Astrocyte of the cerebellum (primary cell): ENCODE measurements at regions not wholly inside any gene's neighbourhood (a gene's known extent, or its start where the extent isn't known, plus 50 kb on each side); places are given as distances from the start of the nearest gene placed in this dataset.
A peak's percentile ranks its signal among the peaks of the same experiment; 100 is the strongest.
"Not testable (repeated sequence)": the region's sequence is repeated elsewhere in the genome, so short reads cannot be mapped to it uniquely, and the experiment has no call there.

Experiments
- DNase-seq: peaks from one replicate; pipeline ENCODE4 v3.0.0-alpha.2; 2011; ENCODE audit warnings: low read depth
- H3K4me3 ChIP-seq: 2 replicates; pipeline ENCODE4 v1.5.1; 2011; ENCODE audit warnings: mild to moderate bottlenecking, low read depth, low read length, moderate library complexity
- in situ Hi-C: cut with HindIII; loops from 2 replicates; pipeline ENCODE4 v1.10.0; 2017; ENCODE audit warnings: low sequenced_read_pairs

DNA sequence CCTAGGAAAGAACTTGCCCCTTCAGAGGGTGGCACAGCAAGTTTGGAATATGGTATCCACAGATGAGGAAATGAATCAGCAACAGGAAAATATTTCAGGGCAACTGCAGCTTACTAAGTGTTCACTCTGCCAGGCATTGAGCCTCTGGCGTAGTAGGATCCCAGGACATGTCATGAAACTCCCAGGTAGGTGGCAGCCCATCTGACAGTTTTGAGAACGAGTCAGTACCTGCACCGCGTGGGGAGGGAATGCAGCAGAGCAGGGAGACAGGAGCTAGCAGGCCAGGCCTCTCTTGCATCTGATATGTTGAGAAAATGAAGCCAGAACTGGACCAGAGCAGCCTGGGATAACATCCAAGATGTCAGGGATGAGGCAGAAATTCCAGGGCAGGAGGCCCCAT, 208.6 kb downstream of the BCL2L11 start:
- H3K4me3 ChIP-seq, DNase-seq, in situ Hi-C loops: not testable (repeated sequence)

DNA sequence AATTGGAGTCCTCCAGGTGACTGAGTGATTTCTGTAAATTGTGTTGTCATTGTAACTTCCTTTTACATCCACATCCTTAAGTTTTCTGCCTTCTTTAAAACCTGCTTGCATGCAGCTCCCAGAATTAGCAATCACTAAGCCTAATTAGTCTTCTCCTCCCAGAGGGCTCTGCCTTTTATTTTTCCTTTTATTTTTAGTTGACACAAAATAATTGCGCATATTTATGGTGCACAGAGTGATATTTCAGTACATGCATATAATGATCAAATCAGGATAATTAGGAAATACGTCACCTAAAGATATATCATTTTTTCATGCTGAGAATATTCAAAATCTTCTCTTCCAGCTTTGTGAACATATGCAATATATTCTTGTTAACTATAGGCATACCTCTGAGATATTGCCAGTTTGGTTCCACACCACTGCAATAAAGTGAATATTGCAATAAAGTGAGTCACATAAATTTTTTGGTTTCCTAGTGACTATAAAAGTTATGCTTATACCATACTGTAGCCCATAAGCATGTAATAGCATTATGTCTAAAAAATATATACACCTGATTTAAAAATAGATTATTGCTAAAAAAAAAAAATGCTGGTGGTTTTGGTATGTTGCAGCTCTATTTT, 210.5 kb downstream of the BCL2L11 start:
- in situ Hi-C loops, H3K4me3 ChIP-seq, DNase-seq: not testable (repeated sequence)

DNA sequence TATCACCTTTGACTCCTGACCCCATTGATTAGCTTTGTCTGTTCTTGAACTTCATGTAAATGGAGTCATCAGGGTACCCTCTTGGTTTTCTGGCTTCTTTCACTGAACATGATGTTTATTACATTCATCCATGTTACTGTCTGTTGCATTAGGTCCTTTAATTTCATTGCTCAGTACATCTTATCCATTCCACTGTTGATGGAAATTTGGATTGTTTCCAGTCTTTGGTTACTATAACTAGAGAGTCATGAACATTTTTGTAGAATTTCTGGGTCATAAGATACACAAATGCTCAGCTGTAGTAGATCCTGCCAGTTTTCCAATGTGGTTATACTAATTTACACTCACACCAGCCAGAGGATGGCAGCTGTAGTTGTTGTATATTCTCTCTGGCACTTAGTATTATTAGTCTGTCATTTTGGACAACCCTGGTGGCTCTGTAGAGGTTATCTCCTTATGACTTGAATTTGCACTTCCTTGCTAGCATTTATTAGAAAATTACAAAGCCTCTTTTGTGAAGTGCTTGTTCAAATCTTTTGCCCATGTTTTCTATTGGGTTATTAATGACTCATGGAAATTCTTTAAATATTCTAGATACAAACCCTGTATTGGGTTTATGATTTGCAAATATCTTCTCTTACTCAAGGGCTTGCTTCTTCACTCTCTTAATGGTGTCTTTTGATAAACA, 214.7 kb downstream of the BCL2L11 start:
- DNase-seq, H3K4me3 ChIP-seq, in situ Hi-C loops: not testable (repeated sequence)

DNA sequence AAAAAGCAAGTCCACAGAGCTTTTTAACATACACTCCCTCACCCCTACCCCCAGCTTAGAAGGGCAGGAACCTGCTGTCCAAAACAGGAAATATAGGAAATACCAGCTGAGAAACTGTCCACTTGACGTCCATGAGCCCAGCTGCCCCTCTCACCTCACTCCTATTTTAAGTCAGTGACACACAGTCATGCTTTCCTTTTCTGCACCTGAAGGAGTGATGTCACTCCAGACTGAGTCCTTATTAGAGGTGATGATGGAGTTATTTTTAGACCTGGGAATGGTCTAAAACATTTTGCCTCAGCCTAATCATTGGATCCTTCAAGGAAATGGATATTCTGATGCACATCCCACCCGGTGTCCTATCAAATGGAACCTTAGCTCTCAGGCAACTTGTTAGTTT, 217.8 kb downstream of the BCL2L11 start:
- DNase-seq, H3K4me3 ChIP-seq, in situ Hi-C loops: not testable (repeated sequence)

DNA sequence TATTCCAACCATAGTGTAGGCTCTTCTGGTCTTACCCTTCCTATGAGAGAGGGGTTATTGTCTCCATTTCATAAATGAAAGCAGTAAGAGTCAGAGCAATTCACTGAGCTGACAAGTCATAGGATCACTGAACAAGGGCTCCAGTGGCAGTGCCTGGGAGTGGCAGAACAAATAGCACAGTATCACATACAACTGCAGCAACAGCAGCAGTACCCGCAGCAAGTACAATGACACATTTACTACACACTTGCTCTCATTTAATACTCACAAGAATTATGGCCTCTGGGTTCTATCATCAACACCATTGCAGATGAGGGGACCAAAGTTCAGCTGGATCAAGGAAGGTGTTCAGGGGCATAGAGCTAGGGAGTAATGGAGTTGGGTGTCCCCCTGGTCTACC, 218.8 kb downstream of the BCL2L11 start:
- H3K4me3 ChIP-seq, DNase-seq, in situ Hi-C loops: not testable (repeated sequence)

DNA sequence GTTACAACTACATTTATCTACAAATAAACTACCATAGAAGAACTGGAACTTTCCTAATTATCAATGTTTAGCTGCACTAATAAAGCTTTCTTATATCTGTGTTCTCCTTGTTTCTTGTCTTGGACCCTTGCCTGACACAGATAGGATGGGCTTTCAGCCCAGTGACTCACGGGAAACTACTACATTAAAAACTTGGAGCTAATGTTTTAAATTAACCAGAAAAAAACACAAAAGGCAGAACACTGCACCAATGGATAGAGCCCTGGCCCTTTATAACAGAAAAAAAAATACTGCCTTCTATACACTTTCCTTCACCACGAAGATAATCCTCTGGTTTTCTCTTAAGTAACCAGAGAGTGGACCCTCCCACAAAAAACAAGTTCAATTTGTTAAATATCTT, 223.9 kb downstream of the BCL2L11 start:
- in situ Hi-C loops, H3K4me3 ChIP-seq, DNase-seq: not testable (repeated sequence)

DNA sequence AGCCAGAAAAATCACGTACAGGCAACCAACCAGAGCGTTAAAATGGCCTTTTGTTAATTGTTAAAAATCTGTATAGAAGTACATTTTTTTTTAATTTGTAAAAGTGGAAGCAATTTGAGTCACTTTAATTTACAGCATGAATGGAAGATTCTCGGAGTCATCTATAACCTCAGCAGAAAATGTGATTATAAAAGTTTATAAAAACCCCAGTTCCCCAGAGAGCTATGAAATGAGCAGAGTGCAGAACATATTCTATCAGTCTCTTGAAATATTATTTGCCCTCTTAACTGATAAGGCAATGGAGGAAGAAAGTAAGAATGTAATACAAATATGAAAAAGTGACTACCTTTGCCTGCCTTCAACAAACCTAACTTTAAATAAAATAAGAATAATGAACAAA, 224.7 kb downstream of the BCL2L11 start:
- DNase-seq, H3K4me3 ChIP-seq, in situ Hi-C loops: not testable (repeated sequence)

DNA sequence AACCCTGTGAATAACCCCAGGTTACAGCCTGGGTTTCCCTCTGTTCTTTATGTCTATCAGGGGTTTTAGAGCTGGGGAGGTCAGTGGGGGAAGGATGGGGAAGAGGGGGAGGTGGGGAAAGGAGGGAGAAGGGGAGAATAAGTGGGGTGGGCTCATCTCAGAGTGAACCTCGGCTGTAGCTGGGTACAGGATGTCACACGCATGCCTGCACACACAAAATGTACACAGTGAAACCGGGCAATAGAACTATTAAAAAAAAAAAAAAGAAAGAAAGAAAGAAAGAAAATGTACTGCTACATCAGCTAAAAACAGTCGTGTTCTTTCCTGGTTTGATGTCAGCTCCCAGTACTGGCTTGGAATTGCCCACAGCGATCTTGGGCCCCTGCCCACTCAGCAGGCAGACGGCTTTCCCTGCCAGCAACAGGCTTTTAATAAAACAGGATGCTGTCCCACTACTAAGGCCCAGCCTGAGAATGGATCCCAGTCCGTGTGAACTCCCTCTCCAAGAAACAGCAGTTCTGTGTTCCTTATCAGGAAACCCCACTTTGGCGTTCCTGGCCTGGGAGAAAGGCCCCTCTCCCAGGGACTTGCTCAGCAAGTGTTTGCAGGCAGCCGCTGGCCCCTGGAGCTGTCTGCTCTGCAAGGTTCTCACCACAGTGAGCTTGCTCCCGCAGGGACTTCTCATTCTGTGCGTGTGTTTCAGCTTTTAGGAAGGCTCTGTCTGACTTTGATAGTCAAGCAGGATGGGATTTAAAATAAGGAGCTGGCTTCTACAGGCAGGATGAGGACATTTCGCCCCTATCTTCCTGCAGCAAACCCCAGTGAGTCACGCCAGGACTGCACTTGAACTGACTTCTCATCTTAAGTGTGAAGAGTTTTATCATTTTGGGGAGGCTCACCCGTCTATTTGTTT, 225.6 kb downstream of the BCL2L11 start:
- in situ Hi-C loops, H3K4me3 ChIP-seq: not testable (repeated sequence)
- DNase-seq: peak; percentile 19

DNA sequence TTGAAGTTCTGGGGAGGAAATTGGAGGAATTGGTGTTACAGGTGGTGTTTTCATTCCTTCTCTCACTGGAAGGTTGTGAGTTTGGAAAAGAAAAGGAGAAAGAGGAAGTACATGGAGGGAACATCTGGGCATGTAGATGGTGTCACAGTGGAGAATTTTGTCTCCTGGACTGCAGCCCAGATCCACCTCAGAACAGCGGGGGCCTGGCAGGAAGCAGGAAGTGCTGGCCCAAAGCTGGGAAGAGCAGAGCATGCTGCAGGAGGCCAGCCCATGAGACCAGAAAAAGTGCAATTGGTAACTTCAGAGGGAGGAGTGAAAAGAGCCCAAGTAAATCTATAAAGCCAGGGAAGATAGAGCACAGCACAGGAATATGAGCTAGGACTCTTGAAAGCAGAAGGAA, 227.0 kb downstream of the BCL2L11 start:
- in situ Hi-C loops, DNase-seq, H3K4me3 ChIP-seq: not testable (repeated sequence)

DNA sequence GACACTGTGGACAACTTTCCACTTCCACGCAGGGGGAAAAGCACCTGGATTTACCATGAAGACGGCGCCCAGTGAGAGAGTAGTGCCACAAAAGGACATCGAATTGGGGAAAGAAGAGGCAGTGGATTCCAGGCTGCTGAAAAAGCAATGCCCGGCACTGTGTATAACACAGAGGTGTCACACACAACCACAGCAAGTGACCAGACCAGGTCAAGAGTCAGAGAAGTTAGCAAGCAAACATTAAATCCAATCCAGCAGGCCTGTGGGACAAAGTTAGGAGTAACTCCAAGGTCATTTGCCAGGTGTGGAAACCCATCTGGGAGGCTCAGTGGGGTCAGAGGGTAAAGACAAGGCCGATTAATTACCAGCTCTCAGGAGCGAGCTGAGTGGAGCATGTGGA, 227.6 kb downstream of the BCL2L11 start:
- H3K4me3 ChIP-seq, DNase-seq, in situ Hi-C loops: not testable (repeated sequence)

DNA sequence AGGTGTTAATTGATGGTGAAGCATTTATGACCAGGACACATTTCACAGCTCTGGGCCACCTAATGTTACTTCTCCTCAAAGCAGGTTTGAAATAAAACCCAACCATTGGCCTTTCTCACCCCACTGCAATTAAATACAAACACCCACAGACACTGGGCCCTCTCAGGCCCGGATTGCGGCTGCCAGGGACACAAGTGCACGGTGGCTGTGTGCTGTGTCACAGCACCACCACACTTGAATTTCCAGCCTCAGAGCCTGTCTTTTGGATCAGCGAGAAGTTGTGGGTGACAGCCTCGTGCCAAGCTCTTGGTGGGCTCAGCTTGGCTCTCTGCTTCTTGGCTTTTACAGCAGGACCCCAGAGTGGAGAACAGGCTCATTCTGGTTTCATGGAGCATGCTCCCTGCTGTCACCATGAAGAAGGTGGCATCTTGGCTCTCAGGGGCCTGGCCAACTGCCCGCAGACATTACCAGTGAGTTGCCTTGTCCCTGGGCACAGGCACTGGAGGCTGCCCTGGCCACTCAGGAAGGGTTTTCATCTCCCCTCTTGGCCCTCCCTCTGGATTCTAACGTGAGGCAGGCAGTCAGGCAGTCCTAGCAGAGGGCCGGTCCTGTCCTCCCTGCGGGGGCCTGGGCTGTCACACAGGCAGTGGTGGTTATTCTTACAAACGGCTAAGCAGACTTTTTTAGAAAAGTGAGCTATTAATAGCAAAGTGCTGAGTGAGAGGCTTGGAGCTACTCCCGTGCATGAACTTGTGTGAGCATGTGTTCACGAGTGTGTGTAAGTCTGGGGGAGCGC, 234.5 kb downstream of the BCL2L11 start:
- in situ Hi-C loops: not testable (repeated sequence)

DNA sequence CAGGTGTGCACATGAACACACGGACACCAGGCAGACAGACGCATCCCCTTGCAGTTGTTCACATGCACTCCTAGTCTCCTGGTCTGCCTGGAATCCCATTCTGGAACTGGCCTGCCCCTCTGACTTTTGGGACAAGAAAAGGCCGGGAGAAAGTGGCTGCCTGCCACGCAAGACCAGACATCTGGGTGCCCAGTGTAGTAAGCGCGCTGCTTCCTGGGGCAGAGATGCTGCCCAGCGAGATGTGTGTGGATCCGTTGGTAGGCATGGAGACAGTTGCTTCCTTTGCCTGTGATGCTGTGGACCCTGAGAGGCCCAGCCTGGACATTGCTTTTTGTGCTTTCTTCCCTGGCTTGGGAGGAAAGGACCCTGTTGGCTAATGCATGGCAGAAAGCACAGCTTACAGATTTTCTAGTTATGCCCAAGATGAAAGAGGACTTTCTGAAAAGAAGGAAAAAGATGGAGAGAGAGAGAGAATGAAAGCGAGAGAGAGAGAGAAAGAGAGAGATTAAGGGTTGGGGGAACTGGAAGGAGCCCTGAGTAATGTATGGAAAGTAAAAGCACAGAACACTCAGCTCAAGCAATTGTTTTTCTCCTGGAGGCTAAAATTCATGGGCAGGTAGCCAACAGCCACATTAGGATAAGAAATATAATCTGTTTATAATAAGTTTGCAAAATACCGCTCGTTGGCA, 235.3 kb downstream of the BCL2L11 start:
- DNase-seq, in situ Hi-C loops, H3K4me3 ChIP-seq: not testable (repeated sequence)

More for the DNA sequence above, 234.5 kb downstream of the BCL2L11 start:
- not testable (repeated sequence) for H3K4me3 ChIP-seq, DNase-seq

DNA sequence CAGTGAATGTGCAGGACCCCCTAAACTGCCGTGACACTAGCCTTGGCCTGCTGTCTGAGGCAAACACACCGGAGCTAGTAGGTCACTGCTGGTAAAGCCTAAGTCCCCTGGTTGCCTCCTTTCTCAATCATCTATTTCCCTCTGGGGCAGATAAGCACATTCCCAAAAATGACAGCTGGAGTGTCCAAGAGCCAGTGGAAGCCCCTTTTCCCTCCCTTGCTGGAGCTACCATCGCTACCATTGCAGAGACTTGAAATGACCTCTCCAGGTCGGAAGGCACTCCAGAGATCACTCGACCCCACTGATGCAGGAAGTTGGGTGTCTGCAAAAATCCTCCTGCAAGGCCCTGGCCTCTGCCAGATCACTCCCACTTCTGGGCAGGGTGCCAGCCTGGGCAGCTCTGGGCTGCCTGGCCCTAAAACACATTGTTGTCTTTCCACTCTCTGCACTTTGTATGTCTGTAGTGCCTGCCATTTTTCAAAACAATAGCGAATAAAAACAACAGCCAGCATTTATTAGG, 235.9 kb downstream of the BCL2L11 start:
- in situ Hi-C loops, H3K4me3 ChIP-seq: not testable (repeated sequence)
- peak; percentile 8 for DNase-seq

DNA sequence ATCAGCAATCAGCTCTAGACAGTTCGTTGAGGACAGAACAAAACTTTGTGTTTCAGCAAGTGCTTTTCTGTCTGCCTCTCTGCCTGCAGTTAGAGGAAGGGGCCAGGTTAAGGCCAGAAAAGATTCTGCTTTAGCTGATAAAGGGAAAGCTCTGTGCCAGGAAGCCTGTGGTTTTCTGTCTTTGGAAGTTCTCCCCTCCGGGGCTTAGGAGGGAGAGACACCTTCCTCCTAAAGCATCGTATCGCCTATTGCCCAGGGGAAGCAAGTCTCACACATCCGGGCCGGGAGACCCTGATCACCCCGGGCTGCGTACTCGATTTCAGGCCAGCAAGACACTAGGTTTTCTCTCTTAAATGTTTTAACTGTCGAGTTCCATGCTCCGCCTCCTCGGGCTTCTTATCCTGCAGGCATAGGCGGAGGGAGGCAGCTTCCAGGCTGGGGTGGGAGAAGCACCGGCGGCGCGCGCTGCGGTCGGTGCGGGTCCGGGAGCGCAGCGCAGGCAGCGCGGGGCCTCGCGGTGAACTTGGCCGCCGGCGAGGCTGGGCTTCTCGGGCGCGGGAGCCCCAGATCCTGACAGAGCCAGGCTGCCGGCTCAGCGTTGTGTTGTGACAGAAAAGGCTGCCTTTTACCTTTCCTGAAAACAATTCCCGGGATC, 245.4 kb downstream of the BCL2L11 start:
- in situ Hi-C loops, H3K4me3 ChIP-seq, DNase-seq: not testable (repeated sequence)

DNA sequence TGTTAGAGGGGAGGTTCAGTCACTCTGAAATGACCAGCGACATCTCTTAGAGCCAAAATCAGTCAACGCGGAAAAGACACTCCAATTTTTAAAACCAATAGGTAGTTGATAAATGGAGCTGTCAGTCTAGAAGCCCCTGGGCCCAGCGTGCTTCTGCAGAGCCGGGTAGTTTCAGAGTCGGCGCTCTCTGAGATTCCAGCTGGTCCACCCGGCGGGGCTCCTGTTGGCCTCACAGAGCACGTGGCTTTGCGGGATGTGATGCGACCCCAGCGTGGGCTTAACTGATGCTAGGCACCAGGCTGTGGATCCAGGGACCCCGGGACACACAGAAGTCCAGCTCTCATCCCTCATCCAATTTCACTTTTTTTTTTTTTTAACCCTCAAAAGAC, 245.9 kb downstream of the BCL2L11 start:
- in situ Hi-C loops, DNase-seq, H3K4me3 ChIP-seq: not testable (repeated sequence)

DNA sequence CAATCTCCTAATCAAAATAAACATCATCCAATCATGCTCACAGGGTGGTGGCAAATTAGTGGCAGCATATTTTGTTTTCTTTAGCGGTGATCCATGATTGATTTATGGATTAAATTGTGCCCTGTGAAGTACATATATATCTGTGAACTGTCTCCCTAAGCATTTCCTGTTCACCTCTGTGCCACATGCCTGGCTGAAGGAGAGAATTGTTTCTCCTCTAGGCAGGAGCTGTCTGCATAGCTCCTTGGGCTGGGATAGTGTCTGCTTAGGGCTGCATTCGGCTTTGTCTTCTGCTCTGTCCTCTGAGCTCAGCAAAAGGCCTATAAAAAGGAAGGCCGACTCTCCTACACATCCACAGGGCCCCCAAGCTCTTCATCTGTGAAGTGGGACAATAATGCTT, 246.4 kb downstream of the BCL2L11 start:
- in situ Hi-C loops, DNase-seq: not testable (repeated sequence)

More for the DNA sequence above, 246.4 kb downstream of the BCL2L11 start:
- not testable (repeated sequence) for H3K4me3 ChIP-seq
